ENCODE measurements at regions not wholly inside any gene's neighbourhood (a gene's known extent, or its start where the extent isn't known, plus 50 kb on each side); places are given as distances from the start of the nearest gene placed in this dataset.

DNA sequence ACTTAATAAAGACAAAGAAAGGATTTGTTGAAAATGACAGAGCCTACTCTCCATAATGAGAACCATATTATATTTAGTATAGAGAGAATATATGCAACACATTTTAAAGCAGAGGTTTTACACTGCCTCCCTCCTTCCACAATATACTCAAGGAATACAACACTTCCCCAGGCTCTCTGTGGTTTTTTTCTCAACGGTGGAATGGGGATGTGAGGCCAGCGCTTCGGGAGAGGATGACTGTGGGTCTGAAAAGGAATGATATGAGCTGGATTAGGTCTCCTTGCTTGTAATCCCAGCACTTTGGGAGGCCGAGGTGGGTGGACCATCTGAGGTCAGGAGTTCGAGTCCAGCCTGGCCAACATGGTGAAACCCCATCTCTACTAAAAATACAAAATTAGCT is 348.7 kb upstream of the KLF3 start:
- no peak for ATAC-seq
- H3K4me3 Mint-ChIP-seq: no peak overlapping the region
- peaks cover 51 to 65% of the 10 kb centered on the region in 2 donors for H3K4me1 Mint-ChIP-seq (ENCODE audit: low read depth in 2 of 2)
- no peaks in the 10 kb centered on the region for H3K27me3 Mint-ChIP-seq
- H3K9me3 Mint-ChIP-seq: peaks cover 4% of the 10 kb centered on the region
- DNase-seq (ENCODE audit: low spot score): no peak
- peak overlapping the region; percentile 12 to 47 for H3K27ac Mint-ChIP-seq
- H3K36me3 Mint-ChIP-seq: peaks cover 13% of the 10 kb centered on the region

GRCh38 chr4:38316045-38316444 is 348.0 kb upstream of the KLF3 start:
- peaks cover 49 to 65% of the 10 kb centered on the region in 2 donors for H3K4me1 Mint-ChIP-seq (ENCODE audit: low read depth in 2 of 2)
- H3K9me3 Mint-ChIP-seq: peaks cover 4% of the 10 kb centered on the region
- no peaks in the 10 kb centered on the region for H3K27me3 Mint-ChIP-seq
- ATAC-seq (no peak), DNase-seq (ENCODE audit: low spot score) (no peak)
- H3K36me3 Mint-ChIP-seq: peaks cover 13% of the 10 kb centered on the region
- peak overlapping the region in 1 of 2 donors; percentile 40 for H3K27ac Mint-ChIP-seq
- no peak overlapping the region for H3K4me3 Mint-ChIP-seq

DNA sequence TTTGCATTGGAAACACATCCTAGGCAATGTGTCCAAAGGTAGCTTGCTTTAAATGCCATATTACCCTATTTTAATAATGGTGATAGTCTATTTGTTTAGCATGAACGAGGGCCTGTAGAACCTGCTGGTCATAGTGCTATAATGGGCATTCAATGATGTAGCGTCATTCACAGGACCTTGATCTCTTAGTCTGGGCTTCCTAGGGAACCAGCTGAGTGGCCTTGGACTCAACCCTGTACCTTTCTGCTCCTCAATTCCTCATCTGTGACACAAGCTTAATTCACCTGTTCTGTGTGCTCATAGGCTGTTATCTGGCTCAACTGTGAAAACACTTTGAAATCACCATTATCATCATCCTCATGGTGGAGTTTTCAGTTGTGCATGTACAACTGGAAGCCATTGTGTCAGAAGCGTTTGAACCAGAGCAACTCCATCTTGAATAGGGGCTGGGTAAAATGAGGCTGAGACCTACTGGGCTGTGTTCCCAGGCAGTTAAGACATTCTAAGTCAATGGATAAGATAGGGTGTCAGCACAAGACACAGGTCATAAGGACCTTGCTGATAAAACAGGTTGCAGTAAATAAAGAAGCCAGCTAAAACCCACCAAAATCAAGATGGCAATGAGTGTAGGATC is 346.8 kb upstream of the KLF3 start:
- peaks cover 1% of the 10 kb centered on the region for H3K9me3 Mint-ChIP-seq
- peak overlapping the region in 1 of 2 donors; percentile 40 for H3K27ac Mint-ChIP-seq
- no peak overlapping the region for H3K4me3 Mint-ChIP-seq
- no peak for DNase-seq (ENCODE audit: low spot score)
- H3K36me3 Mint-ChIP-seq: peaks cover 15% of the 10 kb centered on the region
- H3K4me1 Mint-ChIP-seq (ENCODE audit: low read depth in 2 of 2): peaks cover 47 to 65% of the 10 kb centered on the region in 2 donors
- H3K27me3 Mint-ChIP-seq: no peaks in the 10 kb centered on the region
- ATAC-seq: no peak

GRCh38 chr4:38318737-38319455 is 345.1 kb upstream of the KLF3 start:
- ATAC-seq: peak; percentile 89 to 94
- DNase-seq (ENCODE audit: low spot score): peak; percentile 93
- Mint-ChIP-seq H3K27me3 (no peaks in the 10 kb centered on the region), H3K36me3 (peaks cover 13% of the 10 kb centered on the region), H3K27ac (peak overlapping the region; percentile 67 to 97), H3K4me1 (ENCODE audit: low read depth in 2 of 2) (peaks cover 51 to 63% of the 10 kb centered on the region in 2 donors), H3K4me3 (peak overlapping the region; percentile 65), H3K9me3 (peaks cover under 1% of the 10 kb centered on the region)

- no peaks in the 10 kb centered on the region for H3K27me3 Mint-ChIP-seq
- ATAC-seq (peak; percentile 78 to 80), DNase-seq (ENCODE audit: low spot score) (peak; percentile 94)
- H3K36me3 Mint-ChIP-seq: peaks cover 20% of the 10 kb centered on the region
- peak overlapping the region; percentile 65 for H3K4me3 Mint-ChIP-seq
- H3K4me1 Mint-ChIP-seq (ENCODE audit: low read depth in 2 of 2): peaks cover 49 to 62% of the 10 kb centered on the region in 2 donors
- peaks cover 3% of the 10 kb centered on the region for H3K9me3 Mint-ChIP-seq
- peak overlapping the region; percentile 67 to 97 for H3K27ac Mint-ChIP-seq
Observed at GRCh38 chr4:38319456-38320342, 344.3 kb upstream of the KLF3 start.

GRCh38 chr4:38320343-38320695 is 343.7 kb upstream of the KLF3 start:
- H3K27ac Mint-ChIP-seq: peak overlapping the region; percentile 67 to 97
- peak overlapping the region; percentile 65 for H3K4me3 Mint-ChIP-seq
- peaks cover 3% of the 10 kb centered on the region for H3K9me3 Mint-ChIP-seq
- ATAC-seq (no peak), DNase-seq (ENCODE audit: low spot score) (no peak)
- H3K27me3 Mint-ChIP-seq: no peaks in the 10 kb centered on the region
- peaks cover 20% of the 10 kb centered on the region for H3K36me3 Mint-ChIP-seq
- peaks cover 49 to 62% of the 10 kb centered on the region in 2 donors for H3K4me1 Mint-ChIP-seq (ENCODE audit: low read depth in 2 of 2)

DNA sequence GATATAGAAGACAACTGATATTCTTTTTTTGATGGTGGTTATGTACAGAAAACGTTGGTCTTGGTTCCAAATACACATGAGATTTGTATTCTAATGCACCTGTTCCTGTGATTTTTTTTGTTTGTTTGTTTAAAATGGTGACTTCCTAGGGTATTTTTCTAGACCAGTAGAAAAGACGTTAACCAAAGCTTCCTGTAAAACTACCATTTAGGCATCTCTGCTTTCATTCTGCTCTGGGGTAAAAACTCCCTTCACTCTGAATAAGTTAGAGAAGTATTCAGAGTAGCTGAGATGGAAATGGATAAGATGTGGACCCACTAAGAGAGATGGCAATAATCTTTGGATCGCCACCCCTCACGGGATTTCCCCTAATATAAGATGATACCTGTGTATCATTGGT is 343.2 kb upstream of the KLF3 start:
- ATAC-seq (no peak), DNase-seq (ENCODE audit: low spot score) (no peak)
- H3K36me3 Mint-ChIP-seq: peaks cover 20% of the 10 kb centered on the region
- peak overlapping the region; percentile 65 for H3K4me3 Mint-ChIP-seq
- peaks cover 5% of the 10 kb centered on the region for H3K9me3 Mint-ChIP-seq
- H3K27ac Mint-ChIP-seq: peak overlapping the region; percentile 67 to 97
- peaks cover 51 to 62% of the 10 kb centered on the region in 2 donors for H3K4me1 Mint-ChIP-seq (ENCODE audit: low read depth in 2 of 2)
- H3K27me3 Mint-ChIP-seq: no peaks in the 10 kb centered on the region

DNA sequence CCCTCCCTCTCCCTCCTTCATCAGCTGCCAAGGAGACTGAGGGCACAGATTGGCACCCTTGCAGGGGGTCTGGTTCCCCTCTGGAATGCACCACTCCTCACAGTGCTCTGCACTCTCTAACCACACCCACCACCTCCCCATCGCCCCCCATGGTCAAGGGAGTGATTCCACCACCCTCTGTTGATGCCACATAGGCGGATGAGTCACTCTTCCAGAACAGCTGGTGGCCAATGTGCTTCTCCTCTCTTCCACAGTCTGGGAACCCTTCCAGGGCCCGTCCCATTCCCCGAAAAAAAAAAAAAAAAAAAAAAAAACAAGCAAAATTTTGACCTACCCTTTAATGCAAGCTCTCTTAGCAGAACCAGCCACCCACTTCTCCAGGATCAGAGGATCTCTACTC is 341.3 kb upstream of the KLF3 start:
- peaks cover 9% of the 10 kb centered on the region for H3K9me3 Mint-ChIP-seq
- peaks cover 27% of the 10 kb centered on the region for H3K36me3 Mint-ChIP-seq
- H3K4me1 Mint-ChIP-seq (ENCODE audit: low read depth in 2 of 2): peaks cover 50 to 58% of the 10 kb centered on the region in 2 donors
- peak overlapping the region; percentile 63 for H3K4me3 Mint-ChIP-seq
- no peaks in the 10 kb centered on the region for H3K27me3 Mint-ChIP-seq
- peak overlapping the region; percentile 67 to 97 for H3K27ac Mint-ChIP-seq
- ATAC-seq (peak in 1 of 2 donors; percentile 18), DNase-seq (ENCODE audit: low spot score) (no peak)

- Mint-ChIP-seq H3K4me3 (peak overlapping the region; percentile 63), H3K27me3 (no peaks in the 10 kb centered on the region), H3K27ac (peak overlapping the region; percentile 67 to 97), H3K36me3 (peaks cover 27% of the 10 kb centered on the region), H3K9me3 (peaks cover 9% of the 10 kb centered on the region), H3K4me1 (ENCODE audit: low read depth in 2 of 2) (peaks cover 50 to 56% of the 10 kb centered on the region in 2 donors)
- DNase-seq (ENCODE audit: low spot score) (no peak), ATAC-seq (peak in 1 of 2 donors; percentile 58)
Observed at GRCh38 chr4:38323141-38323641, 340.8 kb upstream of the KLF3 start.

GRCh38 chr4:38324861-38325628 is 339.0 kb upstream of the KLF3 start:
- ATAC-seq (no peak), DNase-seq (ENCODE audit: low spot score) (no peak)
- H3K27me3 Mint-ChIP-seq: no peaks in the 10 kb centered on the region
- H3K4me1 Mint-ChIP-seq (ENCODE audit: low read depth in 2 of 2): peaks cover 49 to 55% of the 10 kb centered on the region in 2 donors
- H3K4me3 Mint-ChIP-seq: no peak overlapping the region
- H3K27ac Mint-ChIP-seq: peak overlapping the region; percentile 8 to 70
- H3K36me3 Mint-ChIP-seq: peaks cover 27% of the 10 kb centered on the region
- H3K9me3 Mint-ChIP-seq: peaks cover 9% of the 10 kb centered on the region

DNA sequence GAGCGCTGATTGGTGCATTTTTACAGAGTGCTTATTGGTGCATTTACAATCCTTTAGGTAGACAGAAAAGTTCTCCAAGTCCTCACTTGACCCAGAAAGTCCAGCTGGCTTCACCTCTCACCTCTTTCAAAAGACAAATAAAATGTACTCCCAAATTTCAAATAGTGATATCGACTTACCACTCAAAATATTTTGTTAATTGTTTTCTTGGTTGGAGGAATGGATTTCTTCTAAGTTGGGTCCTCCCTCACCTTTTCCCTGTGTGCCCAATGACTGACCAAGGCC is 338.4 kb upstream of the KLF3 start:
- peaks cover 9% of the 10 kb centered on the region for H3K9me3 Mint-ChIP-seq
- DNase-seq (ENCODE audit: low spot score): no peak
- peaks cover 27% of the 10 kb centered on the region for H3K36me3 Mint-ChIP-seq
- H3K4me3 Mint-ChIP-seq: no peak overlapping the region
- ATAC-seq: no peak
- peaks cover 50% of the 10 kb centered on the region in 2 donors for H3K4me1 Mint-ChIP-seq (ENCODE audit: low read depth in 2 of 2)
- peak overlapping the region; percentile 8 to 70 for H3K27ac Mint-ChIP-seq
- H3K27me3 Mint-ChIP-seq: no peaks in the 10 kb centered on the region

DNA sequence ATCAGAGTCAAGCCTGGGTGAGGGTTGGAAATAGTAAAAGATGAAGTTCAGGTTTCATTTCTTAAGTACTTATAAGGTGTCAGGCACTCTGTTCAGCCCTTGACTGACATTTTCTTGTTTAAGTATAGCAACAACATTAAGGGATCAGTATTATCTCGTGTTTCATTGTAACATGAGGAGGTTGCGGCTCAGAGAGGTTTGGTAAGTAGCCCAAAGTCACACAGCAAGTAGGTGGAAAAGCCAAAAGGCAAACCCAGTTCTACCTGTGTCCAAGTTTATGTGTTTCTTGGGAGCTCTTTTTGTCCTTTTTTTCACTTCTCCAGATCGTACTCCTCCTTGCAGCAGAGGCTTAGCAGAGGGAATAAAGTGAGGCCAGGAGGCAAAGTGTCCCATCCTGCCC is 337.5 kb upstream of the KLF3 start:
- H3K36me3 Mint-ChIP-seq: peaks cover 27% of the 10 kb centered on the region
- DNase-seq (ENCODE audit: low spot score): no peak
- H3K27ac Mint-ChIP-seq: peak overlapping the region; percentile 8 to 70
- no peaks in the 10 kb centered on the region for H3K27me3 Mint-ChIP-seq
- peaks cover 46 to 52% of the 10 kb centered on the region in 2 donors for H3K4me1 Mint-ChIP-seq (ENCODE audit: low read depth in 2 of 2)
- ATAC-seq: no peak
- H3K4me3 Mint-ChIP-seq: no peak overlapping the region
- H3K9me3 Mint-ChIP-seq: peaks cover 9% of the 10 kb centered on the region

DNA sequence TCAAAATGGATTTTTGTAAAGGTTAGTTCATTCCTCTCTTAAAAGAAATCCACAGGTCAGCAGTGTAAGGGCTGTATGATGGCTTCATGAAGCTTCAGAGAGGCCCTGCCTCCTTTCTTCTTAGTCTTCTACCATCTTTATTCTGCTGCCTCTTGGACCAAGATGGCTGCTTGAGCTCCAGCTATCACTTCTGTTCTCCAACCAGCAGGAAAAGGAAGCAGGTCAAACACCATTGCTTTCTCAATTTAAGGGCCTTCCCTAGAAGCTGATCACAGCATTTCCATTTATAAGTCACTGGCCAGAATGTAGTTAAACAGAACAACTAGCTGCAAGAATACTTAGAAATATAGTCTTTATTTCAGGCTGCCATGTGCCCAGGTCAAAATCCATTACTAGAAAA is 336.8 kb upstream of the KLF3 start:
- Mint-ChIP-seq H3K9me3 (peaks cover 9% of the 10 kb centered on the region), H3K4me1 (ENCODE audit: low read depth in 2 of 2) (peaks cover 43 to 48% of the 10 kb centered on the region in 2 donors), H3K27me3 (no peaks in the 10 kb centered on the region), H3K27ac (peak overlapping the region in 1 of 2 donors; percentile 53), H3K4me3 (no peak overlapping the region), H3K36me3 (peaks cover 21% of the 10 kb centered on the region)
- DNase-seq (ENCODE audit: low spot score): no peak
- no peak for ATAC-seq
